H9 (cell line): ENCODE measurements at regions not wholly inside any gene's neighbourhood (a gene's known extent, or its start where the extent isn't known, plus 50 kb on each side); places are given as distances from the start of the nearest gene placed in this dataset.

Experiments used
- DNase-seq: peaks from one replicate; pipeline ENCODE4 v3.0.0-alpha.2; 2017
- H2AFZ ChIP-seq: one replicate; pipeline ENCODE4 v1.6.1; 2013; ENCODE audit warnings: mild to moderate bottlenecking, low read length, control low read depth, moderate library complexity
- H2AK5ac ChIP-seq: 2 replicates; pipeline ENCODE4 v1.6.1; 2013; ENCODE audit warnings: low read length, control low read depth, mixed read lengths; ENCODE audit not compliant: insufficient read length
- H2BK120ac ChIP-seq: one replicate; pipeline ENCODE4 v1.6.1; 2013; ENCODE audit warnings: low read depth, mild to moderate bottlenecking, low read length, control low read depth, inconsistent platforms; ENCODE audit not compliant: poor library complexity, severe bottlenecking
- H2BK12ac ChIP-seq: 2 replicates; pipeline ENCODE4 v1.6.1; 2013; ENCODE audit warnings: low read length, control low read depth, mixed read lengths, low read depth; ENCODE audit not compliant: insufficient read length
- H2BK15ac ChIP-seq: 2 replicates; pipeline ENCODE4 v1.6.1; 2013; ENCODE audit warnings: low read depth, low read length, control low read depth
- H2BK20ac ChIP-seq: one replicate; pipeline ENCODE4 v1.6.1; 2013; ENCODE audit warnings: low read depth, mild to moderate bottlenecking, low read length, control low read depth, inconsistent platforms; ENCODE audit not compliant: poor library complexity, severe bottlenecking
- H2BK5ac ChIP-seq: 2 replicates; pipeline ENCODE4 v1.6.1; 2013; ENCODE audit warnings: low read length, control low read depth, mixed read lengths; ENCODE audit not compliant: insufficient read length
- H3K14ac ChIP-seq: 2 replicates; pipeline ENCODE4 v1.6.1; 2013; ENCODE audit warnings: low read length, control low read depth; ENCODE audit not compliant: insufficient read depth
- H3K18ac ChIP-seq: 2 replicates; pipeline ENCODE4 v1.6.1; 2013; ENCODE audit warnings: low read depth, mild to moderate bottlenecking, mixed read lengths, low read length, control low read depth; ENCODE audit not compliant: insufficient read length
- H3K23ac ChIP-seq: 2 replicates; pipeline ENCODE4 v1.6.1; 2013; ENCODE audit warnings: low read length, control low read depth, mixed read lengths, low read depth; ENCODE audit not compliant: insufficient read length
- H3K23me2 ChIP-seq: 2 replicates; pipeline ENCODE4 v1.6.1; 2013; ENCODE audit warnings: low read depth, mild to moderate bottlenecking, mixed read lengths, low read length, control low read depth; ENCODE audit not compliant: insufficient read length, poor library complexity, severe bottlenecking
- H3K27ac ChIP-seq: 2 replicates; pipeline ENCODE4 v1.5.1; 2013; ENCODE audit warnings: low read length, control low read depth, mixed read lengths, low read depth; ENCODE audit not compliant: insufficient read length
- H3K27me3 ChIP-seq: 2 replicates; pipeline ENCODE4 v1.6.1; 2013; ENCODE audit warnings: low read length, control low read depth, inconsistent platforms; ENCODE audit not compliant: insufficient read depth
- H3K4ac ChIP-seq: 2 replicates; pipeline ENCODE4 v1.6.1; 2013; ENCODE audit warnings: low read depth, mild to moderate bottlenecking, control low read depth, inconsistent platforms, low read length, moderate library complexity
- H3K4me1 ChIP-seq: 2 replicates; pipeline ENCODE4 v1.6.1; 2013; ENCODE audit warnings: low read length, control low read depth, inconsistent platforms; ENCODE audit not compliant: insufficient read depth
- H3K4me2 ChIP-seq: 2 replicates; pipeline ENCODE4 v1.6.1; 2013; ENCODE audit warnings: low read length, control low read depth, mixed read lengths; ENCODE audit not compliant: insufficient read length, insufficient read depth
- H3K56ac ChIP-seq: 2 replicates; pipeline ENCODE4 v1.6.1; 2013; ENCODE audit warnings: low read depth, mild to moderate bottlenecking, mixed read lengths, low read length, control low read depth; ENCODE audit not compliant: insufficient read length
- H3K79me1 ChIP-seq: 2 replicates; pipeline ENCODE4 v1.6.1; 2013; ENCODE audit warnings: low read depth, mild to moderate bottlenecking, moderate library complexity, low read length, control low read depth, inconsistent platforms; ENCODE audit not compliant: insufficient read depth, poor library complexity, severe bottlenecking
- H3K79me2 ChIP-seq: 2 replicates; pipeline ENCODE4 v1.6.1; 2013; ENCODE audit warnings: low read length, control low read depth, inconsistent platforms; ENCODE audit not compliant: insufficient read depth
- H3K9ac ChIP-seq: 2 replicates; pipeline ENCODE4 v1.6.1; 2013; ENCODE audit warnings: low read length, control low read depth, mixed read lengths; ENCODE audit not compliant: insufficient read length; ENCODE audit errors: extremely low read depth
- H3K9me3 ChIP-seq: one replicate; pipeline ENCODE4 v1.6.1; 2013; ENCODE audit warnings: low read depth, low read length, inconsistent platforms; ENCODE audit not compliant: control insufficient read depth
- H3T11ph ChIP-seq: one replicate; pipeline ENCODE4 v1.6.1; 2013; ENCODE audit warnings: mild to moderate bottlenecking, low read length, control low read depth, inconsistent platforms
- H4K20me1 ChIP-seq: one replicate; pipeline ENCODE4 v1.6.1; 2013; ENCODE audit not compliant: control insufficient read depth, insufficient read length, insufficient read depth
- H4K5ac ChIP-seq: 2 replicates; pipeline ENCODE4 v1.6.1; 2013; ENCODE audit warnings: low read depth, mild to moderate bottlenecking, mixed read lengths, low read length, control low read depth; ENCODE audit not compliant: insufficient read length
- H4K8ac ChIP-seq: replicated peaks from 2 replicates; pipeline ENCODE4 v1.6.1; 2013; ENCODE audit warnings: low read length, control low read depth, mixed read lengths, low read depth; ENCODE audit not compliant: insufficient read length
- H4K91ac ChIP-seq: 2 replicates; pipeline ENCODE4 v1.6.1; 2013; ENCODE audit warnings: low read depth, mild to moderate bottlenecking, moderate library complexity, mixed read lengths, low read length, control low read depth; ENCODE audit not compliant: insufficient read length
- H3K27ac Mint-ChIP-seq, 3 experiments: 2 replicates in 2 of 3; 3 replicates in 1 of 3; pipeline ENCODE4 v1.8.0; 2020 to 2021; ENCODE audit warnings: mixed read lengths in 3 of 3, mild to moderate bottlenecking in 1 of 3, moderate library complexity in 1 of 3
- H3K27me3 Mint-ChIP-seq: 2 replicates; pipeline ENCODE4 v1.8.0; 2021; ENCODE audit warnings: low read depth, mild to moderate bottlenecking, moderate library complexity, mixed read lengths
- H3K36me3 Mint-ChIP-seq, 3 experiments: 2 replicates in 2 of 3; 3 replicates in 1 of 3; pipeline ENCODE4 v1.8.0; 2020 to 2021; ENCODE audit warnings: low read depth in 3 of 3, mixed read lengths in 3 of 3; ENCODE audit not compliant: insufficient read depth in 1 of 3
- H3K4me1 Mint-ChIP-seq, 2 experiments: 2 replicates each; pipeline ENCODE4 v1.8.0; 2020; ENCODE audit warnings: mixed read lengths in 2 of 2
- H3K4me3 Mint-ChIP-seq, 2 experiments: 2 replicates in 1 of 2; 3 replicates in 1 of 2; pipeline ENCODE4 v1.8.0; 2020 to 2021; ENCODE audit warnings: mild to moderate bottlenecking in 2 of 2, mixed read lengths in 2 of 2, moderate library complexity in 1 of 2
- H3K9me3 Mint-ChIP-seq, 2 experiments: 2 replicates in 1 of 2; 3 replicates in 1 of 2; pipeline ENCODE4 v1.8.0; 2020; ENCODE audit warnings: mild to moderate bottlenecking in 2 of 2, mixed read lengths in 2 of 2, moderate library complexity in 1 of 2
- WGBS: extraction: QIAGEN DNeasy Blood & Tissue Kit; methylation state at CpG from one replicate; pipeline ENCODE4 v1.1.7; 2013; ENCODE audit warnings: missing lambda C conversion rate, low lambda C conversion rate, mixed read lengths; ENCODE audit not compliant: insufficient read length; ENCODE audit errors: extremely low coverage; 5-methylcytosine and 5-hydroxymethylcytosine counted together
- TF ChIP-seq, protein P1 (sequence below): fragments of 200-600 bp; sonication (generic); conservative IDR thresholded peaks from 3 replicates; pipeline ENCODE4 v1.8.0; 2021; ENCODE audit warnings: antibody characterized with exemption, mild to moderate bottlenecking

- TF ChIP-seq, protein P1, sequence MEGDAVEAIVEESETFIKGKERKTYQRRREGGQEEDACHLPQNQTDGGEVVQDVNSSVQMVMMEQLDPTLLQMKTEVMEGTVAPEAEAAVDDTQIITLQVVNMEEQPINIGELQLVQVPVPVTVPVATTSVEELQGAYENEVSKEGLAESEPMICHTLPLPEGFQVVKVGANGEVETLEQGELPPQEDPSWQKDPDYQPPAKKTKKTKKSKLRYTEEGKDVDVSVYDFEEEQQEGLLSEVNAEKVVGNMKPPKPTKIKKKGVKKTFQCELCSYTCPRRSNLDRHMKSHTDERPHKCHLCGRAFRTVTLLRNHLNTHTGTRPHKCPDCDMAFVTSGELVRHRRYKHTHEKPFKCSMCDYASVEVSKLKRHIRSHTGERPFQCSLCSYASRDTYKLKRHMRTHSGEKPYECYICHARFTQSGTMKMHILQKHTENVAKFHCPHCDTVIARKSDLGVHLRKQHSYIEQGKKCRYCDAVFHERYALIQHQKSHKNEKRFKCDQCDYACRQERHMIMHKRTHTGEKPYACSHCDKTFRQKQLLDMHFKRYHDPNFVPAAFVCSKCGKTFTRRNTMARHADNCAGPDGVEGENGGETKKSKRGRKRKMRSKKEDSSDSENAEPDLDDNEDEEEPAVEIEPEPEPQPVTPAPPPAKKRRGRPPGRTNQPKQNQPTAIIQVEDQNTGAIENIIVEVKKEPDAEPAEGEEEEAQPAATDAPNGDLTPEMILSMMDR: no peak
- H3K9ac ChIP-seq: no peak overlapping the region
- no CpG with 5 or more reads among the region's 9 CpGs for WGBS
- no peak overlapping the region for H3K14ac ChIP-seq
- H3K4me2 ChIP-seq: no peak overlapping the region
- no peak overlapping the region for H2BK15ac ChIP-seq
- no peak overlapping the region for H3K23ac ChIP-seq
- H3K79me1 ChIP-seq: no peaks in the 10 kb centered on the region
- H3K9me3 ChIP-seq: no peaks in the 10 kb centered on the region
- H3K27me3 Mint-ChIP-seq: no peaks in the 10 kb centered on the region
- no peak overlapping the region for H3K27ac ChIP-seq
- no peak overlapping the region for H4K8ac ChIP-seq
- H4K91ac ChIP-seq: no peak overlapping the region
- H3K36me3 Mint-ChIP-seq: no peaks in the 10 kb centered on the region
- no peak overlapping the region for H3K56ac ChIP-seq
- no peak overlapping the region for H2AFZ ChIP-seq
- no peaks in the 10 kb centered on the region for H3K23me2 ChIP-seq
- H3K4me3 Mint-ChIP-seq: no peak overlapping the region
- no peak overlapping the region for H3K18ac ChIP-seq
- no peak overlapping the region for H2BK120ac ChIP-seq
- no peaks in the 10 kb centered on the region for H3K79me2 ChIP-seq
- no peaks in the 10 kb centered on the region for H3K9me3 Mint-ChIP-seq
- H4K20me1 ChIP-seq: no peaks in the 10 kb centered on the region
- H3T11ph ChIP-seq: no peak overlapping the region
- no peak overlapping the region for H2BK5ac ChIP-seq
- 0 out of 4 replicates have a peak, but pooled peaks cover 0 to 2% of the 10 kb centered on the region in 2 experiments for H3K4me1 Mint-ChIP-seq
- no peak overlapping the region for H3K4ac ChIP-seq
- H3K4me1 ChIP-seq: no peaks in the 10 kb centered on the region
- no peak overlapping the region for H2BK12ac ChIP-seq
- no peak for DNase-seq
- no peaks in the 10 kb centered on the region for H3K27me3 ChIP-seq
- no peak overlapping the region for H2BK20ac ChIP-seq
- H2AK5ac ChIP-seq: no peak overlapping the region
- H4K5ac ChIP-seq: no peak overlapping the region
- H3K27ac Mint-ChIP-seq: no peak overlapping the region
These were observed 635.2 kb upstream of the LUZP2 start for GRCh38 chr11:23861615-23862014.
